Mucosa of descending colon (tissue), 3 donors: ENCODE measurements at regions not wholly inside any gene's neighbourhood (a gene's known extent, or its start where the extent isn't known, plus 50 kb on each side); places are given as distances from the start of the nearest gene placed in this dataset.

Source experiments
- ATAC-seq: fragments of 200-7000 bp; cut with Tn5 transposase; one replicate; pipeline ENCODE4 v1.9.1; 2020; ENCODE audit warnings: mild to moderate bottlenecking, moderate library complexity
- DNase-seq, 3 donors: peaks; one replicate each; pipeline ENCODE4 v3.0.0-alpha.2; 2020
- H3K36me3 ChIP-seq: fragments of 200-600 bp; one replicate; pipeline ENCODE4 v1.8.0; 2021; ENCODE audit warnings: low read depth, mild to moderate bottlenecking
- H3K4me1 ChIP-seq: fragments of 200-600 bp; one replicate; pipeline ENCODE4 v1.8.0; 2021; ENCODE audit warnings: low read depth, mild to moderate bottlenecking
- H3K4me3 ChIP-seq: fragments of 200-600 bp; one replicate; pipeline ENCODE4 v1.8.0; 2021; ENCODE audit warnings: mild to moderate bottlenecking
- H3K9me3 ChIP-seq: fragments of 200-600 bp; one replicate; pipeline ENCODE4 v1.8.0; 2021; ENCODE audit warnings: mild to moderate bottlenecking
- CTCF ChIP-seq: fragments of 200-600 bp; IDR thresholded peaks from one replicate; pipeline ENCODE4 v1.8.0; 2022; ENCODE audit warnings: antibody characterized with exemption, mild to moderate bottlenecking
- intact Hi-C, 2 donors: fragments of 100-400 bp; cut with DNase I in 1 of 2; cut with micrococcal nuclease in 1 of 2; formaldehyde crosslinking; loops; one replicate each; pipeline versions ENCODE4 v1.11.0 to v1.11.1; 2022; cut with DNase I, micrococcal nuclease
- donor health status: DM: no; HTN: no; CAD: no; lungs with moderate emphysema.
- donor health status: DM: no; HTN: no; CAD: no.
- donor health status: DM: no; HTN: yes; CAD: no.

GRCh38 chr5:99674101-99674500 lies 745.3 kb upstream of the CHD1 start:
- no peak for ATAC-seq
- H3K4me3 ChIP-seq, result no peak overlapping the region
- TF ChIP-seq CTCF, result no peak
- no peak for DNase-seq
- H3K4me1 ChIP-seq, result no peaks in the 10 kb centered on the region
- intact Hi-C loops, result no loop called here
- no peaks in the 10 kb centered on the region for H3K9me3 ChIP-seq
- no peaks in the 10 kb centered on the region for H3K36me3 ChIP-seq

- Histone ChIP-seq H3K9me3 (no peaks in the 10 kb centered on the region), H3K4me1 (no peaks in the 10 kb centered on the region), H3K36me3 (no peaks in the 10 kb centered on the region), H3K4me3 (no peak overlapping the region)
- no peak for TF ChIP-seq CTCF
- ATAC-seq, result no peak
- intact Hi-C loops, result no loop called here
- DNase-seq, result no peak
Observed at GRCh38 chr5:99664972-99665371, 736.2 kb upstream of the CHD1 start.

GRCh38 chr5:99651298-99651697 lies 722.5 kb upstream of the CHD1 start:
- intact Hi-C loops, result no loop called here
- DNase-seq, result no peak
- Histone ChIP-seq H3K36me3 (no peaks in the 10 kb centered on the region), H3K4me3 (no peak overlapping the region), H3K4me1 (no peaks in the 10 kb centered on the region), H3K9me3 (no peaks in the 10 kb centered on the region)
- TF ChIP-seq CTCF, result no peak
- ATAC-seq, result no peak

- Histone ChIP-seq H3K4me1 (no peaks in the 10 kb centered on the region), H3K9me3 (no peaks in the 10 kb centered on the region), H3K36me3 (no peaks in the 10 kb centered on the region), H3K4me3 (no peak overlapping the region)
- intact Hi-C loops, result no loop called here
- DNase-seq, result no peak
- ATAC-seq, result no peak
- TF ChIP-seq CTCF, result no peak
Observed at GRCh38 chr5:99646011-99646647, 717.3 kb upstream of the CHD1 start.

GRCh38 chr5:99644822-99645221 lies 716.0 kb upstream of the CHD1 start:
- Histone ChIP-seq H3K4me1 (no peaks in the 10 kb centered on the region), H3K9me3 (no peaks in the 10 kb centered on the region), H3K4me3 (no peak overlapping the region), H3K36me3 (no peaks in the 10 kb centered on the region)
- no peak for TF ChIP-seq CTCF
- ATAC-seq (no peak), DNase-seq (no peak)
- intact Hi-C loops, result no loop called here

GRCh38 chr5:99640646-99641045 lies 711.8 kb upstream of the CHD1 start:
- TF ChIP-seq CTCF, result no peak
- Histone ChIP-seq H3K4me1 (no peaks in the 10 kb centered on the region), H3K36me3 (no peaks in the 10 kb centered on the region), H3K4me3 (no peak overlapping the region), H3K9me3 (no peaks in the 10 kb centered on the region)
- ATAC-seq (no peak), DNase-seq (no peak)
- intact Hi-C loops, result no loop called here
